ENCODE measurements at regions not wholly inside any gene's neighbourhood (a gene's known extent, or its start where the extent isn't known, plus 50 kb on each side); places are given as distances from the start of the nearest gene placed in this dataset.

DNA sequence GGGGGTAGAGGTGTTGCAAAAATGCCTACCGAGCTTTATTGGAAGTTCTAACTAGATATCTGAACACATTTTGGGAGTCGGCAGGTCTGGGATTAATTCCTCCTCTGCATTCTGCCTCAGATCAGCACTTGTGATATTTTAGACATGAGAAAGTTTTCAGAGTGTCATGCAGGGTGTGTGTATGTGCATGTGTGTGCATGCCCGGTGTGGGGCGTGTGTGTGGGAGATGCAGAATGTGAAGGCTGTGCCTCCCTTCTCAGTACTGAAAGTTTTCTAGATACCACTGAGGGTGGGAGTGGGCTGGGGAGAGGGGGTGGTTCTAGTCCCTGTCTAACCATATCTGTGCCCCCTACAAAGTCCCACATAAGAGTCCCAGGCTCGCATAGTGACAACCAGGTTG lies 180.0 kb upstream of the NTM start:
- no peak for TF ChIP-seq CTCF (IDR thresholded peaks at IDR 0.05)
- TF ChIP-seq POLR2A (IDR thresholded peaks at IDR 0.05): no peak

Data from right lobe of liver (tissue), 4 donors.